GM21717 (cell line): ENCODE measurements at regions not wholly inside any gene's neighbourhood (a gene's known extent, or its start where the extent isn't known, plus 50 kb on each side); places are given as distances from the start of the nearest gene placed in this dataset.

Experiments
- ATAC-seq: cut with Tn5 transposase; IDR thresholded peaks from one replicate; pipeline ENCODE4 v1.9.1; 2021; ENCODE audit warnings: mild to moderate bottlenecking, moderate library complexity; ENCODE audit not compliant: unreplicated experiment

DNA sequence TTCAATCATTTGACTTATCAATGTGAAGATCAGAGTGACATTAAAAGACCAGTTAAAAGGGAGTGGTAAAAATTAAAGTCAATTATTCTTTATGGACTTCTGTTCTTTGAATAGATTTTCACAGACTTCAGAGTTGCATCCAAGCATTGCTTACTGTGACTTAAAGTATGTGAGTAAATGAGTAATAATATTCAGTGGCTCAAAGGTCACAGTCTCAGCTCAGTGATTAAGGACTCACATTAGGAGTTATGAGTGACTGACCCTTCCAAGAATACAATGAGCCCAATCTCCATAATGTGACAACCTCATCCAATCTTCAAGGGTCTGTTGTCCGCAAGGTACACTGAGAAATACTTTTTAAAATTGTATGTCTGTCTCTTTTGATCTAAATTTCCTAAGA lies 811.2 kb downstream of the BRINP1 start:
- no peak for ATAC-seq

DNA sequence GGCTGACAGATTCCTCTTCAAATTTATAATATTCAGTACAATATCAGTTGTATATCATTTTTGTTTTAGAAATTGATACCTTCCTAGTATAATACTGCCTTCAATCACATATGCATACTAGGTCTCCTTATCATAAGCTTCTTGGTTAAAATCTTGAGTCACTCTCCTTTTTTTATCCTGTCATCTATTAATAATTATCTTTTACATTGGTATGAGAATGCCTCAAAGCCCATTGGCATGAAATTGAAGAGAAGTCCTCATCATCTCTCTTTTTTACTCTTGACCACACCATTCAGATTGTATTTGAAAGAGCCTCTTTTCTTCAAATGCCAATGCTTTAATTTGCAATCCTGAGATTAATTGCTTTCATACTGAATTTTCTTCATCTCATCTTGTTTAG lies 810.3 kb downstream of the BRINP1 start:
- ATAC-seq = no peak

DNA sequence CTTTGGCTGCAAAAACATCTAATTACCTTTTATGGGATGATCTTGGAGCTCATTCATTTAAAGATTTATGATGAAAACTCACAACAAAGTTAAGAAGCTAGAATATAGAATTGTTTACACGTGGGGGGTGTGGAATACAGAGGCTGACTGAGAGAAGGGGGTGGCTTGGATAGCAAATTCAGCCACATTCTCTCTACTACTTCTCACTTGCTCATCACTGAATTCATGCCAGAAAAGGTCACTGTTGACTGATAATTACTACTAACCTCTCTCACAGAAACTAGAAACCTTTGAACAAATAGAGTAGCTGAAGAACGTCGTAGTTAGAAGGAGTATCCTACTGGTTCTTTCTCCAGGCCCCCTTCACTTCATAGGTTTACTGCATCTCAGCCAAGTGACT lies 808.2 kb downstream of the BRINP1 start:
- no peak for ATAC-seq

DNA sequence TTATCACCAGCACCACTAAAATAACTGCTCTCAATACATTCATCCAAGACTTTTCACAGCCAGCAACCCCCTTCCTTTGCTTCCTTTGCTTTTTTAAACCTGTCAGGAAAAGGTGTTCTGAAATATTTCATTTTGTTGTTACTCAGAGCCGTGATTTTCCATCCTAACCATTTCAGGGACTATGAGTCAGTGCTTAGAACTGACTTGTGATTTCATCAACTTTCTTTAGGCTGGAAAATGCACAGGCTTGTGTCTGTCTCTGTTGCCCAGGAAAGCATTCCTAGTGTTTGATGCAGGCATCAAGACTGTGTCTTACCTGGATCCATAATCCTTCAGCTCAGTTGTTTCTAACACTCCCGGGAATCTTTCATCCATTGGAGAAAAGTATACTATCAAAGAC lies 805.6 kb downstream of the BRINP1 start:
- ATAC-seq = no peak

DNA sequence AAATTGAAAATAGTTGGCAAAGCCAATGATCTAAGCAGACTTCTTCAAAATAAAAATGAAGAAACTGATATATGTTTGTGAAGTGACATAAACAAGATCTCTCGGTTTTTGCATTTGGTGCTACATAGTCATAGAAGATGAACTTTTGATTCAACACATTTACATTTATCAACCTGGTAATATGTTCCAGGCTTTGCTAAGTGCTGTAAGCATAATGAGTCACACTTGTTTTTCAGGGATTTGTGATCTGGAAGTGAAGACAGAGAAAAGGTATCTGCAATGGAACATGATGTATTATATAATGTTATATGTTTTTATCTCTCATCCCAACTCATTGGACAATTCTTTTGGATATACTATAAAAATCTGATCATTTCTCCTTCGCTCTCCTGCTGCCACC lies 801.4 kb downstream of the BRINP1 start:
- ATAC-seq = no peak

DNA sequence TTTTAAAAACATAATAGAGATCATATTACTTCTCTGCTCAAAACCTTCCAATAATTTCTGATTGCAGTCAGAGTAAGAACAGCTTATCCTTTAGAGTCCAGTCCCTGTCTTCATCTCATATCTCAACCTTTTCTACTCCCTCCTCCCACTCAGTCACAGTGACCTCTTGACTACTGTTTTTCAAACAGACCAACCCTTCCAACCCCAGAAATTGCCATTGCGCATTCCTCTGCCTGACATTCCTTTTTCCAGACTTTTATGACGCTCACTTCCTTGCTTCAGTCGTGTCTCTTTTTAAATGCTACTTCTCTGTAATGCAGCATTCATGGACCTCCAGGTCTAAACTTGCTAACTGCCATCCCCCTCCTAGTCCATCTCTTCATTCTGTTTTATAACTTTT lies 800.5 kb downstream of the BRINP1 start:
- ATAC-seq = no peak

DNA sequence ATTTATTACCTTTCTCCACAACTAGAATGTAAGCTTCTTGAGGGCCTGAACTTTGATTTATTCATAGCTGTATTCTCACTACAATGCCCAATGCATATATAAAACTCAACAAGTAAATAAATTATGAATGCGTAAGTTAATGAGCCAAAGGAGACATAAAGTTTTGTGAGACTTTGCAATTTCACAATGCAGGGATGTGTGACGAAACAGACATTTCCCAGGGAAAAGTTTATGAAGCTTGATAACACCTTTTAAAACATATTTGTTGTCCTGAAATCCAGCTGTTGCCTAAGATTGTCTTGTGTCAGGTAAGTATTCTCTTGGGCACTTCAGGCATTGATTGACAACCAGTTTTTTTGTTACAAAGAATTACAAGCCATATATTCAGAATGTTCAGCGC lies 800.1 kb downstream of the BRINP1 start:
- ATAC-seq = no peak

DNA sequence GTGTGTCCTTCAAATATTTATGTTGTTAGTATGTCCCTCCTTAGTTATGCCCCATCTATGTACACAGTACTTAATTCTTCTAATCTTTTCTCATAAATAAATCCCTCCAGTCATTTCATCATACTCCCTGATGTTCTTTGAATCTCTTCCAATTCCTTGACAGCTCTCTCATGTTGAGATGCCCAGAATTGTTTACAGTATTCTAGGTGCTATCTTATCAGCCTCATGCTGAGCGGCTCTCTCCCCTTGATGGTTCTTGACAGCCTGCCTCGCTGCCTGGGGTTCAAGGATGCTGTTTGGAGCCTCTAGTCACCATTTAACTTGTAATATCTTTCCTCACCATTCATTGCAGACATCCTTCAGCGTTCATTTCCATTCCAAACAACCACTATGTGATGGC lies 799.2 kb downstream of the BRINP1 start:
- ATAC-seq = no peak

DNA sequence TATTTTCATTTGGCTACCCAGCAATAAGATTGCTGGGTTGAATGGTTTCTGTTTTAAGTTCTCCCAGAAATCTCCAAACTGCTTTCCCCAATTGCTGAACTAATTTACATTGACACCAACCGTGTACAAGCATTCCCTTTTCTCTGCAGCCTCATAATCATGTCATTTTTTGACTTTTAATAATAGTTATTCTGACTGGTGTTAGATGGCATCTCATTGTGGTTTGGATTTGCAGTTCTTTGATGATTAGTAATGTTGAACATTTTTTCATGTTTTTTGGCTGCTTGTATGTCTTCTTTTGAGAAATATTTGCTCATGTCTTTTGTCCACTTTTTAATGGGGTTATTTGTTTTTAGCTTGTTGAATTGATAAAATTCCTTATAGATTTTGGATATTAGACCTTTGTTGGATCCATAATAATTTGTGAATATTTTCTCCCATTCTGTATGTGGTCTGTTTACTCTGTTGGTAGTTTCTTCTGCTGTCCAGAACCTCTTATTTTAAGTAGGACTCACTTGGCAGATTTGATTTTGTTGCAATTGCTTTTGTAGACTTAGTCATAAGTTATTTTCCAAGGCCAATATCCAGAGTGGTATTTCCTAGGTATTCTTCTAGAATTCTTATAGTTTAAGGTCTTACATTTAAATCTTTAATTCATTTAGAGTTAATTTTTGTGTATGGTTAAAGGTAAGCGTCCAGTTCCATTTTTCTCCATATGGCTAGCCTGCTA lies 793.7 kb downstream of the BRINP1 start:
- no peak for ATAC-seq

DNA sequence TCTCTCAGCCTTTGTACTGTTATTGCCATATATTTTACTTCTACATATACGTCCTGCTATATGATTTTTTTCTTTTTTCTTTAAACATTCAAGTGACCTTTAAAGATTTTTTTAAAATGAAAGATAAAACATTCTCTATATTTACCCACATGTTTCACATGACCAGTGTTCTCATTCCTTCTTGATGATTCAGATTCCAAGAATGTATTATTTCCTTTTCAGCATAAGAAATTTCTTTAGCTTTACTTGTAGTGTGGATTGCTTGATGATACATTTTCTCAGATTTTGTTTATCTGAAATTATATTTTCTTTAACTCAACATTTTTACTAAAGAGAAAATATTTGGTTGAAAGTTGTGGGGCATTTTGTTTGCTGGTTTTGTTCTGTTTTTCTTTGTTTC lies 792.1 kb downstream of the BRINP1 start:
- no peak for ATAC-seq

DNA sequence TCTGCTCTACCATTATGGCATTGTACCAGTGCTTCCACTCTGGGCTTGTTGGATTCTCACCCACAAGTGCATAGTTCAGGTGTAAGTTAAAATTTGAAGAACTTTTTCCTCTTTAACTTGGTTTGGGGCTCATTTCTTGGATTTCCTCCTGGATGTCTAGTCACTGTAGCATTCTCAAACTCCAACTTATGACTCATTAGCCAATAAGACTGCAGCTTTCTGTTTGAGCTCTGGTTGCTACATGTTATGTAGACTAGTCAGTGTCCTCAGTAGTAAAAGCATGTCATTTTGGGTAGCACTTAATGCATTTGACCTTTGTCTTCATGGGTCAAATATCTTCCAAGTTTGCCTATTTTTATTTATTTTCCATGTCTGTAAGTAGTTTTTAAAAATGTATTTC lies 790.8 kb downstream of the BRINP1 start:
- ATAC-seq = no peak

DNA sequence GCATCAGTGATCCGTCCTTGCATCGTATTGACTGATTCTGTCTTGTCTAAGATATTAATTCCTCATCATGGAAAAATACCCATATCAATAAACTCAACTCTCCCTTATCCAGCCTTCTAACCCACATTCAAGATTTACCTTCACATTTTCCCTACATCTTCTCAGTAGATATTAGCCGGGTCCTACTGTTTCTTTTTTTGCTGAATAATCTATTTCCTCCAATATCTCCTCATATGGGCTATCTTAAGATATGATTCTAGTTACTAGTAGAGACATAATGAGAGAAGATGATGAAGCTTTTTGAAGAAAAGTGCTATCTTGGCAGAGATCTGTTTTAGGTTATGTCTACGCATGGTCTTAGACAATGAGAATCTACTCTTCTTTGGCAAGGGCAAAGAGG lies 785.8 kb downstream of the BRINP1 start:
- ATAC-seq = no peak

DNA sequence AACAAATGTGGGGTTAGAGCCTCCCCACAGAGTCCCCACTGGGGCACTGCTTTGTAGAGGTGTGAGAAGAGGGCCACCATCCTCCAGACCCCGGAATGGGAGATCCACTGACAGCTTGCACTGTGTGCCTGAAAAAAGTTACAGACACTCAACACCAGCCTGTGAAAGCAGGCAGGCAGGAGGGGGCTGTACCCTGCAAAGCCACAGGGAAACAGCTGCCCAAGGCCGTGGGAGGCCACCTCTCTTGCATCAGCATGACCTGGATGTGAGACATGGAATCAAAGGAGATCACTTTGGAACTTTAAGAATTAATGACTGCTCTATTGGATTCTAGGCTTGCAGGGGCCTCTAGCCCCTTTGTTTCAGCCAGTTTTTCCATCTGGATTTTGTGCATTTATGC lies 782.3 kb downstream of the BRINP1 start:
- no peak for ATAC-seq

DNA sequence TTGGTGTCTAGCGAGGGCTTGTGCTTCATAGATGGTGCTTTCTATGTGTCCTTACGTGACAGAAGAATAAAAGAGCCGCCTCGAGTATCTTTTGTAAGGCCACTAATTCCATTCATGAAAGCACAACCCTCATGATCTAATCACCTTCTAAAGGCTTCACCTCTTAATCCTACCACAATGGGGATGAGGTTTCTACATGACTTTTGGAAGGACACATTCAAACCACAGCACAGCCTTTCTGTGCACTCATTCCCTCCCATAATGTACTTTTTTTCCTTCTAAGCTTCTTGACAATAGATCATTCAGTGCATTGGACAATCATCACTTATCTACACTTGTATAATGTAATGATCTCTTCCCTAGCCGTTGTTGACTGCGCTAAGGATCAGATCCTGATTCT lies 774.8 kb downstream of the BRINP1 start:
- no peak for ATAC-seq

DNA sequence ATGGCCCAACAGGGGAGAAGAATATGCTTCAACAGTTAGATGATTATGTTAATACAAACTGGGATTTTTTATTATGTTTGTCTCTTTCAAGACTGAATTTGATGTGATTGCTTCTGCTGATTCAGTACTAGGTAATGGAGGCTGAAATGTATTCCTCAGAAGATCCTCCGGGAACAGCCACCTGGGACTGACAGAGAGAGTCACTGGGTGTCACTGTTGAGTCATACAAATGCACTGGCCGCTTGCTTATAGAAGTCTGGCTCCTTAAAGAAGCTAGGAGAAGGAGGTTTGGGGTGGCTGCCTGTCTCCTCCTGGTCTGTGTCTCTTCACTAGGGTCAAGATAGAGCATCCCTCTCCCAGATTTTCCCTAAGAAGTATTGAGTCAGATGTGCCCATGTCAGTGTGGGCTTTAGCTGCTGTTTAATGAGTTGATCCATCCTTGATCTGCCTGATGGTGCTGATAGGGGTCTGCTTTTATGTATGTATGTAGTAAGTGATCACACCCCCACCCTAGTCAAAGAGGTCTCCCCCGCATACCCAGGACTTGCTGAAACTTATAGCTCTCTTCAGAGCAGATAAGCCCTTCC lies 773.4 kb downstream of the BRINP1 start:
- no peak for ATAC-seq

DNA sequence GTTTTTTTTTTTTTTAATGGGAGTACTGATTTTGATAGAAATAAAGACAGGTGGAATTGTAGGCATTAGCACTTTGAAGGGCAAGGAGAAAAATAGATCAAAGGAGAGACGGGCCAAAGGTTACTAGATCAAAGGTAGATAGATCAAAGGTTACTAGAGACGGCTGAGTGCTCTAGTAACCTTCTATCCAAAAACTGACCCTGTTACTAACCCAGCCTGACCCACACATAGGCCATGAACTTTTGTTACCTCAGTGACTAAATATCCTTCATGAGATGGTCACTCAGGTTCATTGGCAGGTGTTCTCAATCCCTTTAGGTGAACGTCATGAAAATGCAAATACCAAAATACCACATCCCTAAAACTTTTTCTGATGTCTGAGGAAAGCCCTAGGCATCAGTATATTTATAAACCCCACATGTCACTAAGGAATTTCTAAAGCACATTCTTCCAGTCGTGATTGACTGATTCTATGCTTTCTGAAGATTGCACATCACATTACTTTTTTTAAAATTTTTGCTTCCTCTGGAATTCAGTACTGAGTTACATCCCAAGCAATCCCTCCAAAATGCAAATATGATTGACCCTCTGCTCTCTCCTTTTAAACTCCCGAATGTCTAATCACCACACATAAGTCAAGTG lies 772.7 kb downstream of the BRINP1 start:
- no peak for ATAC-seq

DNA sequence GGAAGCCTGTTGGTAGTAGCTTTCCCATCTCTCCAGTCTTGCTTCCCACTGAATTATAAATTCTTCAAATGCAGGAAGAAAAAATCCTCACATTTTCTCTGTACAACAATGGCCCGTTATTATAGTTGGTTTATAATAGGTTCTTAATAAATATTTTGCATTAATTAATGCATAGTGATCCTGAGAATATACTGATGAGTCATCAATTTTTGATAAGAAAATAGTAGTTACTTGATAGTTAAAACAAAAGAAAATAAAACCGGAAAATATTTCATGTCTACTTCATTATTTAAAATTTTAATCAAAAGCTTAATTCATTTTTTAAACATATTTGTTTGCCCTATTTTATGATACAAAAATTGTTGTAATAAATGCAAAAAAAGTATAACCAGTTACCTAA lies 762.6 kb downstream of the BRINP1 start:
- no peak for ATAC-seq

DNA sequence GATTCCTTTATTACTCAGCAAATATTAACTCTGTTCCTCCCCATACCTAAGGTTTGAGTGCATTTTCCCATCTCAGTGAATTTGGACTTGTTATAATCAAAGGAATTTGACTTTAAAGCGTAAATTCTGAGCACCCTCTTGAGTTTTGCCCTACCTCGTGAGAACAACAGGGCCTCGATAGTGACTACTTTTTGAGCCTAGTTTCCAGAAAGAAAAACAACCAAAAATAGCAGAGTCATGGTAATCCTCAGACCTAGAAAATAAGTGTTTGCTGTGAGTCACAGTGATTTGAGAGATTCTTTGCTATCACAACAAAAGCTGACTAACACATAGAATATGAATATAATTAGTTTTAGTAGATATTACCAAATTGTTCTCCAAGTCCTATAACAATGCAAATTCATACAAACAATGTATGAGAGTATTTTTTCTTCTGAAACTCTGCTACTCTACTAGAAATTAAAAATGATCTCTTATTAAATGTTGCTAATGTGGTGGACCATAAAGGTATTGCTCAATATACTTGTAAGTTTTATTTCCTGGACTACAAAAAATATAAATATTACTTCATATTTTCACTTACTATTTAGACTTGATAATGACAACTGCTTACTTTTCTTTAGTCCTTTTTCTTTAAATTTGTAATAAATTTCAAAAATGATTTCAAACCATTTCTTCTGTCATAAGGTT lies 759.7 kb downstream of the BRINP1 start:
- no peak for ATAC-seq

DNA sequence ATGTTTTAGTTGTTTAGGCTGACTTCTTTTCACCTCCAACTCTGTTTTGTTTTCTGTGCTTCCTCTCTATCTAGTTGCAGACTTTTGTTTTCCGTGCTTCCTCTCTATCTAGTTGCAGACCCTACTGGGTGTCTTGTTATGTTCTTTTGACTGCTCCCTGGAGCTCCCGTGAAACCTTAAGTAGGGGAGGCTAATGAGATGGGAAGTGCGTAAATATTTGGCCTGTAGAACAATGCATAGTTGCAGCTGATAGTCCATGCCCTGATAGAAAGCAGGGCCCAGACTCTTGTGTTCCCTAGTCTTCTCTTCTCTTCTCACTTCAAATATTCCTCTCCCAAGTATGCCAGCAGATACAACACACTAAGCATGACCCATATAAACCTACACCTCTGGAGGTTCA lies 757.0 kb downstream of the BRINP1 start:
- no peak for ATAC-seq

DNA sequence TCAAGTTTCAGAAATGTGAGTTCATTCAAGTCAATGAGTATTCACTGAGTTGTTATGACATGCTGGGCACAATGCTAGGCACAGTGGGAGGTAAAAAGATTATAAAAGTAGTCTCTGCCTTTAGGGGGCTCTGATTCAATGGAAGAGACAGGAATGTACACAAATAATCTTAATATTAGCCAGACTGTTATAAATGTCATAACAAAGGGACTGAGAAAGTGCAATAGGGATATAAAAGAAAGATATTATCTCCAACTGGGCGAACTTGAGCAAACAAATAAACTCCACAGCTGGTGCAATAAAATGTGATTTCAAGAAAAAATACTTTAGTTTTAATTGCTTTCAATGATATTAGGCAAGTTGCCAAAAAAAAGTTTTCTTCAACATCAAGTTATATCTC lies 755.2 kb downstream of the BRINP1 start:
- no peak for ATAC-seq

DNA sequence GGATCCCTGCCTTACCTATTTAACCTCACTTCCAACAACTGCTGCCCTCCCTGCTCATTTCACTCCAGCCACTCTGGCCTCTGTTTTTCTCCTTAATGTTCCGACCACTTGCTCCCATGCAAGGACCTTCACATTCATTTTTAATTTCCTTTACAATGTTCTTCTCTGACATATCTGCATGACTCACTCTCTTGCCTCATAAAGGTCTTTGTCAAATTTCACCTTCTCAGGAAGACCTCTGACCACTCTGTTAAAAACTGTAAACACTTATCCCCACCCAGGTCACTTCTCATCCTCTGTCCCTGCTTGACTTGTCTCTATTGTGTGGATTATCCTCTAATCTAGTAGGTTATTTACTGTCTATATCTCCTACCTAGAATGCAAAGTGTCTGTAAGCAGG lies 751.2 kb downstream of the BRINP1 start:
- ATAC-seq = no peak

DNA sequence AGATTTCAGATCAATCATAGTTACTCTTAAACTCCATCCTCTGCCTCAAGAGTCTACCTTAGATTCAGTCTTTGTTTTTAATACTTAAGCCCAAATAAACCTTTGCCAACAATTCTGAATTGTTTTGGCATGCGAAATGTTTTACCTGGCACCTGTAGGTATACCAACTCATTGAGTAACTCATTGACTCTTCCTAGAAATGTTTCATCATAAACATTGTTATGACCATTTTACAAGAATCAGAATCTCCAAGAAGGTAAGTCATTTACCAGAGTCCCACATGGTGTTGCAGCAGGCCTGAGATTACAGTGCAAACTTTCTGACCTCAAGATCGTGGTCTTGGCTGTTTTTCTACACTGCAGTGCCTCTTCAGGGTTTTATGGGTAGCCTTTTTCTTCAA lies 750.4 kb downstream of the BRINP1 start:
- ATAC-seq = no peak
